ENCODE measurements at regions not wholly inside any gene's neighbourhood (a gene's known extent, or its start where the extent isn't known, plus 50 kb on each side); places are given as distances from the start of the nearest gene placed in this dataset.

- TF ChIP-seq STAT1 (conservative IDR thresholded peaks at IDR 0.05) (no peak), KDM1A (IDR thresholded peaks at IDR 0.05; ENCODE audit: borderline replicate concordance) (no peak), YBX1 (IDR thresholded peaks at IDR 0.05) (no peak), SREBF1 (IDR thresholded peaks at IDR 0.05; ENCODE audit: low read length) (no peak), DPF2 (IDR thresholded peaks at IDR 0.05) (no peak), E2F4 (IDR thresholded peaks at IDR 0.05; ENCODE audit: low read depth, low read length) (no peak), ZNF24 (IDR thresholded peaks at IDR 0.05) (no peak)
Measured at GRCh38 chr4:19301527-19301926, 950.2 kb upstream of the SLIT2 start (continued).

GRCh38 chr4:19300213-19300612 lies 951.5 kb upstream of the SLIT2 start:
- ChIA-PET POLR2A (no interaction called here), RAD21 (ENCODE audit: unreplicated experiment) (no interaction called here), CTCF (no interaction called here), SMC1A (ENCODE audit: uncharacterized antibody, unreplicated experiment) (no interaction called here)
- Histone ChIP-seq H3K27me3 (replicated peaks in 1 of 2; ENCODE audit: control insufficient read depth in 2 of 2, insufficient read depth in 2 of 2, low read length in 1 of 2) (no peaks in the 10 kb centered on the region), H3K4me2 (ENCODE audit: control insufficient read depth, insufficient read depth) (no peak overlapping the region), H3K9ac (ENCODE audit: control insufficient read depth, insufficient read depth, low read length) (no peak overlapping the region), H3K4me3 (no peak overlapping the region), H2AFZ (ENCODE audit: control insufficient read depth, low read depth, low read length) (no peak overlapping the region), H3K9me3 (replicated peaks; ENCODE audit: control insufficient read depth, insufficient read depth, low read length) (no peaks in the 10 kb centered on the region), H3K27ac (ENCODE audit: control insufficient read depth, insufficient read depth) (no peak overlapping the region), H3K79me2 (ENCODE audit: control insufficient read depth, insufficient read depth, low read length) (no peaks in the 10 kb centered on the region), H3K36me3 (ENCODE audit: control insufficient read depth in 2 of 2, insufficient read depth in 2 of 2, low read length in 1 of 2) (no peaks in the 10 kb centered on the region), H3K4me1 (ENCODE audit: control insufficient read depth, insufficient read depth, low read length) (no peaks in the 10 kb centered on the region), H4K20me1 (ENCODE audit: control insufficient read depth, insufficient read depth) (no peaks in the 10 kb centered on the region)
- ATAC-seq, result no peak
- in situ Hi-C loops (cut with MboI), result no loop called here
- no peak for DNase-seq (ENCODE audit: low read depth, low spot score)
- intact Hi-C loops (cut with micrococcal nuclease; ENCODE audit: unreplicated experiment), result no loop called here
- no peak for FAIRE-seq
- WGBS (ENCODE audit: insufficient coverage, insufficient replicate concordance, low lambda C conversion rate, missing lambda C conversion rate), result 20% methylated on average over 1 of the region's 1 CpG
- BruUV-seq (replicated peaks), result no TSS peak
- TF ChIP-seq ZZZ3 (IDR thresholded peaks at IDR 0.05; ENCODE audit: control insufficient read depth, insufficient read length, low read depth) (no peak), ZNF207 (IDR thresholded peaks at IDR 0.05; ENCODE audit: borderline replicate concordance) (no peak), NFXL1 (IDR thresholded peaks at IDR 0.05; ENCODE audit: borderline replicate concordance) (no peak), SMAD5 (IDR thresholded peaks at IDR 0.05; ENCODE audit: low read depth) (no peak), SKIL (IDR thresholded peaks at IDR 0.05; ENCODE audit: low read depth, poor library complexity, severe bottlenecking) (no peak), SRF (IDR thresholded peaks at IDR 0.05; ENCODE audit: low read depth in 2 of 2, low read length in 2 of 2) (no peak), JUND (IDR thresholded peaks at IDR 0.05; ENCODE audit: low read depth, low read length) (no peak), TAF1 (IDR thresholded peaks at IDR 0.05; ENCODE audit: borderline replicate concordance, low read depth, low read length) (no peak), KDM1A (IDR thresholded peaks at IDR 0.05; ENCODE audit: borderline replicate concordance) (no peak), YBX1 (IDR thresholded peaks at IDR 0.05) (no peak), ATF2 (IDR thresholded peaks at IDR 0.05; ENCODE audit: low read length) (no peak), PRDM15 (CRISPR knock-in tag; IDR thresholded peaks at IDR 0.05) (no peak), NR2F1 (conservative IDR thresholded peaks at IDR 0.05) (no peak)

Measured in GM12878 (cell line).